ENCODE measurements at regions not wholly inside any gene's neighbourhood (a gene's known extent, or its start where the extent isn't known, plus 50 kb on each side); places are given as distances from the start of the nearest gene placed in this dataset.

- no peak for ATAC-seq (ENCODE audit: poor library complexity)
- H3K4me1 Mint-ChIP-seq (ENCODE audit: low read depth) = no peaks in the 10 kb centered on the region
- H3K9me3 Mint-ChIP-seq = peaks cover 7% of the 10 kb centered on the region
- no peak for DNase-seq
- Histone ChIP-seq H3K36me3 (ENCODE audit: insufficient read depth, low read length) (no peaks in the 10 kb centered on the region), H3K27ac (ENCODE audit: low read depth in 1 of 2, low read length in 2 of 2) (no peak overlapping the region), H3K9me3 (ENCODE audit: control insufficient read depth in 1 of 2, insufficient read depth in 1 of 2, low read length in 2 of 2) (peaks cover 4% of the 10 kb centered on the region in 2 experiments), H3K27me3 (ENCODE audit: control insufficient read depth in 1 of 2, insufficient read depth in 2 of 2, low read length in 2 of 2) (no peaks in the 10 kb centered on the region), H3K4me1 (ENCODE audit: insufficient read depth, low read length) (no peaks in the 10 kb centered on the region), H3K4me3 (ENCODE audit: low read length) (no peak overlapping the region)
- no peak overlapping the region for H3K27ac Mint-ChIP-seq
- ChIA-PET POLR2A (no interaction called here), CTCF (no interaction called here)
- H3K27me3 Mint-ChIP-seq = peaks cover 15% of the 10 kb centered on the region
- intact Hi-C loops (cut with DNase I, micrococcal nuclease) = no loop called here
- TF ChIP-seq CTCF (IDR thresholded peaks at IDR 0.05) = no peak
- H3K36me3 Mint-ChIP-seq (ENCODE audit: low read depth) = no peaks in the 10 kb centered on the region
- H3K4me3 Mint-ChIP-seq = no peak overlapping the region
These were observed 208.8 kb upstream of the TBC1D5 start for GRCh38 chr3:17951241-17951640.

GRCh38 chr3:17949101-17949500, 206.7 kb upstream of the TBC1D5 start:
- no peak overlapping the region for H3K27ac ChIP-seq (ENCODE audit: low read depth in 1 of 2, low read length in 2 of 2)
- peaks cover 15% of the 10 kb centered on the region for H3K27me3 Mint-ChIP-seq
- no peaks in the 10 kb centered on the region for H3K27me3 ChIP-seq (ENCODE audit: control insufficient read depth in 1 of 2, insufficient read depth in 2 of 2, low read length in 2 of 2)
- no peaks in the 10 kb centered on the region for H3K36me3 ChIP-seq (ENCODE audit: insufficient read depth, low read length)
- H3K4me1 ChIP-seq (ENCODE audit: insufficient read depth, low read length) = no peaks in the 10 kb centered on the region
- ATAC-seq (ENCODE audit: poor library complexity) (no peak), DNase-seq (no peak)
- no peak overlapping the region for H3K4me3 ChIP-seq (ENCODE audit: low read length)
- no peak for TF ChIP-seq CTCF (IDR thresholded peaks at IDR 0.05)
- no peak overlapping the region for H3K27ac Mint-ChIP-seq
- no peaks in the 10 kb centered on the region for H3K36me3 Mint-ChIP-seq (ENCODE audit: low read depth)
- POLR2A ChIA-PET = no interaction called here
- H3K4me3 Mint-ChIP-seq = no peak overlapping the region
- CTCF ChIA-PET = no interaction called here
- intact Hi-C loops (cut with DNase I, micrococcal nuclease) = no loop called here
- no peaks in the 10 kb centered on the region for H3K4me1 Mint-ChIP-seq (ENCODE audit: low read depth)
- H3K9me3 Mint-ChIP-seq = peaks cover 7% of the 10 kb centered on the region
- H3K9me3 ChIP-seq (ENCODE audit: control insufficient read depth in 1 of 2, insufficient read depth in 1 of 2, low read length in 2 of 2) = peaks cover 4% of the 10 kb centered on the region in 2 experiments

- Mint-ChIP-seq H3K27me3 (peaks cover 17% of the 10 kb centered on the region), H3K27ac (no peak overlapping the region), H3K4me1 (ENCODE audit: low read depth) (no peaks in the 10 kb centered on the region), H3K36me3 (ENCODE audit: low read depth) (no peaks in the 10 kb centered on the region), H3K4me3 (no peak overlapping the region), H3K9me3 (peaks cover 5% of the 10 kb centered on the region)
- DNase-seq = no peak
- Histone ChIP-seq H3K4me3 (ENCODE audit: low read length) (no peak overlapping the region), H3K36me3 (ENCODE audit: insufficient read depth, low read length) (no peaks in the 10 kb centered on the region), H3K27ac (ENCODE audit: low read depth in 1 of 2, low read length in 2 of 2) (no peak overlapping the region), H3K9me3 (ENCODE audit: control insufficient read depth in 1 of 2, insufficient read depth in 1 of 2, low read length in 2 of 2) (peaks cover 4% of the 10 kb centered on the region in 2 experiments), H3K27me3 (ENCODE audit: control insufficient read depth in 1 of 2, insufficient read depth in 2 of 2, low read length in 2 of 2) (no peaks in the 10 kb centered on the region), H3K4me1 (ENCODE audit: insufficient read depth, low read length) (no peaks in the 10 kb centered on the region)
- ChIA-PET POLR2A (no interaction called here), CTCF (no interaction called here)
- no peak for TF ChIP-seq CTCF (IDR thresholded peaks at IDR 0.05)
- no peak for ATAC-seq (ENCODE audit: poor library complexity)
- intact Hi-C loops (cut with DNase I, micrococcal nuclease) = no loop called here
These were observed 205.4 kb upstream of the TBC1D5 start for GRCh38 chr3:17947833-17948232.
